HepG2 (cell line): ENCODE measurements at regions not wholly inside any gene's neighbourhood (a gene's known extent, or its start where the extent isn't known, plus 50 kb on each side); places are given as distances from the start of the nearest gene placed in this dataset.

Experiments
- ATAC-seq: fragments of 200-7000 bp; cut with Tn5 transposase; 3 replicates; pipeline ENCODE4 v1.9.1; 2020; ENCODE audit warnings: mild to moderate bottlenecking, moderate library complexity
- BruUV-seq: library from RNA; stranded (reverse); fragments of 400-500 nt; replicated peaks from 2 replicates; lab custom pipeline; 2021; lab: Mats Ljungman, UMichigan
- CTCF ChIA-PET: fragments of 300-600 bp; formaldehyde crosslinking; extraction: SDS; loops from one replicate; lab custom pipeline; 2021; ENCODE audit warnings: low total read pairs, inconsistent platforms, low intra/inter-chr PET ratio; lab: Yijun Ruan, JAX
- POLR2A ChIA-PET: fragments of 350-600 bp; sonication (Branson Sonifier 250); formaldehyde crosslinking; loops from one replicate; lab custom pipeline; 2020; ENCODE audit warnings: antibody characterized with exemption, inconsistent platforms; lab: Yijun Ruan, JAX
- DNase-seq: peaks from one replicate; pipeline ENCODE4 v3.0.0-alpha.2; 2015; ENCODE audit warnings: low spot score
- FAIRE-seq: peaks from 3 replicates; lab custom pipeline; 2011; peaks lifted over from hg19 to GRCh38; lab: Jason Lieb, UNC
- H2AFZ ChIP-seq: one replicate; pipeline ENCODE4 v1.6.1; 2011; ENCODE audit warnings: low read length, inconsistent platforms
- H3K27ac ChIP-seq: fragments of 300-600 bp; 3 replicates; pipeline ENCODE4 v1.8.0; 2011; ENCODE audit warnings: mixed run types, mild to moderate bottlenecking, mixed read lengths, low read length, inconsistent platforms; ENCODE audit not compliant: insufficient read depth; ENCODE audit errors: extremely low read length
- H3K27me3 ChIP-seq, 2 experiments: fragments of 200-600 bp in 1 of 2; 2 replicates in 1 of 2; 3 replicates in 1 of 2; pipeline versions ENCODE4 v1.6.0 to v1.8.0; 2011; ENCODE audit warnings: low read length in 2 of 2, mild to moderate bottlenecking in 2 of 2, moderate library complexity in 2 of 2, inconsistent platforms in 1 of 2; ENCODE audit not compliant: insufficient read depth in 2 of 2, control insufficient read depth in 1 of 2
- H3K36me3 ChIP-seq, 2 experiments: fragments of 200-600 bp in 1 of 2; replicated peaks in 1 of 2; 2 replicates in 1 of 2; 3 replicates in 1 of 2; pipeline versions ENCODE4 v1.5.1 to v1.8.0; 2011; ENCODE audit warnings: low read length in 2 of 2, inconsistent platforms in 1 of 2; ENCODE audit not compliant: insufficient read depth in 2 of 2, control insufficient read depth in 1 of 2
- H3K4me1 ChIP-seq: 2 replicates; pipeline ENCODE4 v1.5.1; 2012; ENCODE audit warnings: low read length, inconsistent platforms; ENCODE audit not compliant: insufficient read depth
- H3K4me2 ChIP-seq: 2 replicates; pipeline ENCODE4 v1.6.0; 2011; ENCODE audit warnings: low read depth, low read length, inconsistent platforms
- H3K4me3 ChIP-seq, 3 experiments: fragments of 200-600 bp in 1 of 3; sonication (generic), shearing (Covaris generic) in 1 of 3; replicated peaks in 1 of 3; 2 replicates each; pipeline ENCODE4 v1.5.1; 2011 to 2016; ENCODE audit warnings: low read length in 3 of 3, inconsistent platforms in 2 of 3, low read depth in 2 of 3, mild to moderate bottlenecking in 2 of 3, control low read depth in 1 of 3, mixed read lengths in 1 of 3; ENCODE audit not compliant: insufficient read depth in 1 of 3
- H3K79me2 ChIP-seq: one replicate; pipeline ENCODE4 v1.6.1; 2011; ENCODE audit warnings: low read length, inconsistent platforms; ENCODE audit not compliant: insufficient read depth
- H3K9ac ChIP-seq: 2 replicates; pipeline ENCODE4 v1.6.0; 2011; ENCODE audit warnings: mild to moderate bottlenecking, low read depth, low read length, inconsistent platforms; ENCODE audit not compliant: insufficient read depth
- H3K9me3 ChIP-seq: 2 replicates; pipeline ENCODE4 v1.5.1; 2012; ENCODE audit warnings: mild to moderate bottlenecking, low read length
- H4K20me1 ChIP-seq: 2 replicates; pipeline ENCODE4 v1.6.0; 2011; ENCODE audit warnings: inconsistent platforms, mild to moderate bottlenecking, low read length, moderate library complexity; ENCODE audit not compliant: insufficient read depth
- CAMTA2 ChIP-seq: sonication (generic); formaldehyde crosslinking; IDR thresholded peaks from 2 replicates; pipeline ENCODE4 v1.4.0; 2020; ENCODE audit warnings: mild to moderate bottlenecking, missing genetic modification reagents, borderline replicate concordance
- KLF9 ChIP-seq: IDR thresholded peaks from 2 replicates; pipeline ENCODE4 v1.6.1; 2016; ENCODE audit warnings: low read depth
- ZNF546 ChIP-seq: sonication (generic); formaldehyde crosslinking; conservative IDR thresholded peaks from 2 replicates; pipeline ENCODE4 v1.8.1; 2023; ENCODE audit warnings: mild to moderate bottlenecking, missing genetic modification reagents
- ZNF549 ChIP-seq: sonication (generic); formaldehyde crosslinking; IDR thresholded peaks from 2 replicates; pipeline ENCODE4 v1.5.0; 2020; ENCODE audit warnings: missing genetic modification reagents
- ZNF577 ChIP-seq: sonication (generic); formaldehyde crosslinking; IDR thresholded peaks from 2 replicates; pipeline ENCODE4 v1.4.0; 2020; ENCODE audit warnings: mild to moderate bottlenecking, low read depth, missing genetic modification reagents, borderline replicate concordance
- WGBS: methylation state at CpG from one replicate; pipeline ENCODE4 v1.1.6; 2017; ENCODE audit warnings: low lambda C conversion rate; 5-methylcytosine and 5-hydroxymethylcytosine counted together
- in situ Hi-C: cut with HindIII; loops from 2 replicates; pipeline ENCODE4 v1.10.0; 2017; ENCODE audit warnings: low pct_unique_long_range_greater_than_20kb; ENCODE audit not compliant: extremely low pct_ligation_motif_present
- intact Hi-C: fragments of 100-400 bp; cut with micrococcal nuclease; formaldehyde crosslinking; loops from one replicate; pipeline ENCODE4 v1.10.0; 2022; ENCODE audit not compliant: unreplicated experiment
- TF ChIP-seq, protein P1 (sequence below): sonication (generic); formaldehyde crosslinking; IDR thresholded peaks from 2 replicates; pipeline ENCODE4 v1.5.1; 2020; ENCODE audit warnings: missing genetic modification reagents, mild to moderate bottlenecking, borderline replicate concordance
- TF ChIP-seq, protein P2 (sequence below): sonication (generic); formaldehyde crosslinking; conservative IDR thresholded peaks from 2 replicates; pipeline ENCODE4 v1.4.0; 2020; ENCODE audit warnings: missing genetic modification reagents
- TF ChIP-seq, protein P3 (sequence below): IDR thresholded peaks from 2 replicates; pipeline ENCODE4 v1.6.1; 2016; ENCODE audit warnings: low read depth, control low read depth

DNA sequence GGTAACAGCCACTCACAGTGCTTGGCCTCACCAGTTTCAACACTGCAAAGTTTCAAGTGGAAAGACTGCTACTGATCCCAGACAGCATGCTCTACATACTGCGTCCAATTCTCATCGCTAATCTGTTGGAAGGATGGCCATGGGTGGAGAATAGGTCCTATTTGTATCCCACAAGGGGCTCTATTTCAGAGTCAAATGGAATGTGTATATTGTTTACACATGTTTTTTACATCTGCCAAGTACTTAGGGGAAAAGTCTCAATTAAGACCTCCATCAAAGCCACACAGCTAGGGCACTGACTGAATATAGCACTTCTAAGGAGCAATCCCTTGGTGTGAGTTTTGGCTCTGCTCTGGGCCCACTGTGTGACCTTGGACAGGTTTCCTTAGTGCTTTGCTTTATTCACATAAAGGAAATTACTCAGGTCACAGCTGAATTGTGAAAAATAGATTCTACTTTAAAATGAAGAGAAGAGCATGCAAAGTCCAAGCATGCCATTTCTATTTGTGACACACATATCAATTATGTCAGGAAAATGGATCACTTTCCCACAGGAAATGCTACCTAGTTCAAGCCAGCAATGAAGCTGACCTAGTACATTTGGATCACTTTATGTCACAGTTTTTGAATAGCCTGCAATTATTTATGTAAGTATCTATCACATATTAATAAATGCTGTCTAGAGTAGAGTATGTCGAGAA is 112.9 kb upstream of the STK17B start (continued):
- TF ChIP-seq ZNF549 (no peak), KLF9 (no peak), CAMTA2 (no peak), ZNF546 (no peak), ZNF577 (CRISPR knock-in tag) (no peak)
- TF ChIP-seq, protein P1, sequence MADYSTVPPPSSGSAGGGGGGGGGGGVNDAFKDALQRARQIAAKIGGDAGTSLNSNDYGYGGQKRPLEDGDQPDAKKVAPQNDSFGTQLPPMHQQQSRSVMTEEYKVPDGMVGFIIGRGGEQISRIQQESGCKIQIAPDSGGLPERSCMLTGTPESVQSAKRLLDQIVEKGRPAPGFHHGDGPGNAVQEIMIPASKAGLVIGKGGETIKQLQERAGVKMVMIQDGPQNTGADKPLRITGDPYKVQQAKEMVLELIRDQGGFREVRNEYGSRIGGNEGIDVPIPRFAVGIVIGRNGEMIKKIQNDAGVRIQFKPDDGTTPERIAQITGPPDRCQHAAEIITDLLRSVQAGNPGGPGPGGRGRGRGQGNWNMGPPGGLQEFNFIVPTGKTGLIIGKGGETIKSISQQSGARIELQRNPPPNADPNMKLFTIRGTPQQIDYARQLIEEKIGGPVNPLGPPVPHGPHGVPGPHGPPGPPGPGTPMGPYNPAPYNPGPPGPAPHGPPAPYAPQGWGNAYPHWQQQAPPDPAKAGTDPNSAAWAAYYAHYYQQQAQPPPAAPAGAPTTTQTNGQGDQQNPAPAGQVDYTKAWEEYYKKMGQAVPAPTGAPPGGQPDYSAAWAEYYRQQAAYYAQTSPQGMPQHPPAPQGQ: no peak
- TF ChIP-seq, protein P2, sequence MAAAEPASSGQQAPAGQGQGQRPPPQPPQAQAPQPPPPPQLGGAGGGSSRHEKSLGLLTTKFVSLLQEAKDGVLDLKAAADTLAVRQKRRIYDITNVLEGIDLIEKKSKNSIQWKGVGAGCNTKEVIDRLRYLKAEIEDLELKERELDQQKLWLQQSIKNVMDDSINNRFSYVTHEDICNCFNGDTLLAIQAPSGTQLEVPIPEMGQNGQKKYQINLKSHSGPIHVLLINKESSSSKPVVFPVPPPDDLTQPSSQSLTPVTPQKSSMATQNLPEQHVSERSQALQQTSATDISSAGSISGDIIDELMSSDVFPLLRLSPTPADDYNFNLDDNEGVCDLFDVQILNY (CRISPR knock-in tag): no peak

DNA sequence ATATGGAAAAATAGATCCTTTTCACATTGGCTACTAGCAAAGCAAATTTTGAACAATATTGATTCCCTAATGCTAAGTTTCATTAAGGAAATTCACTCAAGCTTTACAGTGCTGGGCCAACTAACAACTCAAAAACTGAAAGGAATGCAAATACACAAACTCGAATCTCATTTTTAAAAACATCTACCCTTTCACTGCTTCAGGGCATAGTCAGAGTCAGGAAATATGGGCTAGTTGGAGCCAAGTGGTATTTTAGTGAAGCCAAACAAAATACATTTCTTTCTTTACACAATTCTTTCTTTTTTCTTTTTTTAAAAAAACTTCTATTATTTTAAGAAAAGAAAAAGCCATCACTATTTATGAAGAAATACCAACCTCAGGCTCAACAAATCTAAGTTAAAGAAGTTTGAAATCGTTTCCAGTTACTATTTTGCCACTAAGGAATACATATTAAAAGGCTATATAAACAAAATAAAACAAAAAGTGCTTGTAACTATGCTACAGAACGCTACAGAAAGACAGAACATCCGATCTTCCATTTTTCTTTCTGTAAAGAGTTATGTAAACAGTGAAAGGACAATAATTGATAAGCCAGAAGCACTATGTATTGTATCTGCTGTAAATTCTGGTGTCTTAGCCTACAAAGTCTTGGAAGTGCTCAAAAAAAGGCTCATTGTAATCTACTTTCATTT is 113.6 kb upstream of the STK17B start:
- 1% methylated on average over 4 of the region's 4 CpGs for WGBS
- POLR2A ChIA-PET: no interaction called here
- no peak for FAIRE-seq

More for the DNA sequence above, 113.6 kb upstream of the STK17B start:
- in situ Hi-C loops (no loop called here), intact Hi-C loops (no loop called here)
- no peaks in the 10 kb centered on the region for H3K79me2 ChIP-seq
- H3K9me3 ChIP-seq: no peaks in the 10 kb centered on the region
- no peak overlapping the region for H3K4me3 ChIP-seq
- TF ChIP-seq, protein P3, sequence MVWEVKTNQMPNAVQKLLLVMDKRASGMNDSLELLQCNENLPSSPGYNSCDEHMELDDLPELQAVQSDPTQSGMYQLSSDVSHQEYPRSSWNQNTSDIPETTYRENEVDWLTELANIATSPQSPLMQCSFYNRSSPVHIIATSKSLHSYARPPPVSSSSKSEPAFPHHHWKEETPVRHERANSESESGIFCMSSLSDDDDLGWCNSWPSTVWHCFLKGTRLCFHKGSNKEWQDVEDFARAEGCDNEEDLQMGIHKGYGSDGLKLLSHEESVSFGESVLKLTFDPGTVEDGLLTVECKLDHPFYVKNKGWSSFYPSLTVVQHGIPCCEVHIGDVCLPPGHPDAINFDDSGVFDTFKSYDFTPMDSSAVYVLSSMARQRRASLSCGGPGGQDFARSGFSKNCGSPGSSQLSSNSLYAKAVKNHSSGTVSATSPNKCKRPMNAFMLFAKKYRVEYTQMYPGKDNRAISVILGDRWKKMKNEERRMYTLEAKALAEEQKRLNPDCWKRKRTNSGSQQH (CRISPR knock-in tag): no peak
- no peaks in the 10 kb centered on the region for H3K4me1 ChIP-seq
- no peaks in the 10 kb centered on the region for H4K20me1 ChIP-seq
- H3K9ac ChIP-seq: no peak overlapping the region
- no TSS peak for BruUV-seq
- H3K27ac ChIP-seq: no peak overlapping the region
- CTCF ChIA-PET: no interaction called here
- no peak overlapping the region for H3K4me2 ChIP-seq
- no peak overlapping the region for H2AFZ ChIP-seq
- no peaks in the 10 kb centered on the region for H3K36me3 ChIP-seq
- H3K27me3 ChIP-seq: no peaks in the 10 kb centered on the region
- ATAC-seq (no peak), DNase-seq (no peak)
